Muscle layer of duodenum (tissue), 2 donors: ENCODE measurements at regions not wholly inside any gene's neighbourhood (a gene's known extent, or its start where the extent isn't known, plus 50 kb on each side); places are given as distances from the start of the nearest gene placed in this dataset.
A peak's percentile ranks its signal among the peaks of the same experiment; 100 is the strongest.
"Not testable (repeated sequence)": the region's sequence is repeated elsewhere in the genome, so short reads cannot be mapped to it uniquely, and the experiment has no call there.

ENCODE experiments used
- H3K27ac ChIP-seq: one replicate; pipeline ENCODE4 v1.7.0; 2013; ENCODE audit warnings: mild to moderate bottlenecking, low read length
- H3K27me3 ChIP-seq: one replicate; pipeline ENCODE4 v1.7.0; 2013; ENCODE audit warnings: low read depth, mild to moderate bottlenecking, control low read depth, low read length
- H3K36me3 ChIP-seq, 2 donors: one replicate each; pipeline ENCODE4 v1.7.0; 2013; ENCODE audit warnings: low read length in 2 of 2, control low read depth in 1 of 2, mild to moderate bottlenecking in 1 of 2; ENCODE audit not compliant: insufficient read depth in 2 of 2, control insufficient read depth in 1 of 2
- H3K4me1 ChIP-seq, 2 donors: one replicate each; pipeline ENCODE4 v1.7.0; 2013; ENCODE audit warnings: low read length in 2 of 2, mild to moderate bottlenecking in 2 of 2, control low read depth in 1 of 2, moderate library complexity in 1 of 2; ENCODE audit not compliant: insufficient read depth in 2 of 2, control insufficient read depth in 1 of 2
- H3K4me3 ChIP-seq, 2 donors: one replicate each; pipeline ENCODE4 v1.7.0; 2013; ENCODE audit warnings: low read length in 2 of 2, low read depth in 1 of 2, mild to moderate bottlenecking in 1 of 2
- H3K9me3 ChIP-seq, 2 donors: one replicate each; pipeline ENCODE4 v1.7.0; 2013; ENCODE audit warnings: low read length in 2 of 2, control low read depth in 1 of 2, mild to moderate bottlenecking in 1 of 2; ENCODE audit not compliant: control insufficient read depth in 1 of 2
- donor health status: healthy.

DNA sequence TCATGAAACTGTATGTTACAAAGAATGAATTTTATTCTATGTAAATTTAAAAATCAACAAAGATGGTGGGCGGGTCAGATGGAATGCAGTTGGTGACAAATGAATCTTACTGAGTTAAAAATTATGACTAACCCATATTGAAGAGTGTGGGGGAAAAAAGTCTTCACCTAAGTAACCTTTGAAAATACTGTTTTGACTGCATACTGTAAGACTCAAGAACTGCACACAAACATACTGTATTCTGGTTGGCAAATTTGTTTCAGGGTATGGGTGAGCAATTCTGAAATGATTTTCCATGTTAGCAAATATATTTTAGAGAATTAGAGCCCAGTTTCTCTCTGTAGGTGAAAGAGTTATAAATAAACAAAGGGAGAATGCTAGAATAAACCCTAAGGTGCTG is 153.7 kb upstream of the KCNJ18 start:
- Histone ChIP-seq H3K27ac (no peak overlapping the region), H3K27me3 (no peaks in the 10 kb centered on the region), H3K9me3 (peaks cover 6 to 7% of the 10 kb centered on the region in 2 donors), H3K4me3 (no peak overlapping the region), H3K36me3 (peaks cover 12 to 26% of the 10 kb centered on the region in 2 donors), H3K4me1 (no peaks in the 10 kb centered on the region)

- Histone ChIP-seq H3K27ac (no peak overlapping the region), H3K36me3 (peaks cover 7 to 20% of the 10 kb centered on the region in 2 donors), H3K9me3 (peaks cover 6 to 7% of the 10 kb centered on the region in 2 donors), H3K4me3 (no peak overlapping the region), H3K27me3 (no peaks in the 10 kb centered on the region), H3K4me1 (no peaks in the 10 kb centered on the region)
Observed at GRCh38 chr17:21539146-21539545, 153.2 kb upstream of the KCNJ18 start.

DNA sequence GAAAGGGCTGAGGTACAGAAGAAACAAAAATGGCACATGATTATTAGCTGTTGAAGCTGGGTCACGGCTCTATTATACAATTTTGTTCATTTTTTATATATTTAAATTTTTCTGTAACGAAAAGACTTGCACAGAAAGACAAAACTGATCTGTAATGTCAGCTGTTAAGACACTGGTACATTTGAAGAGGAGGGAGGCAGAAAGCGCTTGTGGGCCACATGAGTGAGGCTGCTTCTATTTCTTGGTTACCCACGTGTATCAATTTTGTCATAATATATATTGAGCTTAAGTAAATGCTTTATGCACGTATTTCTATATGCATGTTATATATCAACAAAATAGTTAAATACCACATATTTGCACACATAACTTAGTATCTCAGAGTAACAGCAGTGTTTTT is 151.8 kb upstream of the KCNJ18 start:
- no peak overlapping the region for H3K4me3 ChIP-seq
- H3K36me3 ChIP-seq = peaks cover 0 to 9% of the 10 kb centered on the region in 2 donors
- H3K27me3 ChIP-seq = no peaks in the 10 kb centered on the region
- no peak overlapping the region for H3K27ac ChIP-seq
- H3K9me3 ChIP-seq = peaks cover 6 to 7% of the 10 kb centered on the region in 2 donors
- no peaks in the 10 kb centered on the region for H3K4me1 ChIP-seq

- no peak overlapping the region for H3K27ac ChIP-seq
- peaks cover 6% of the 10 kb centered on the region in 2 donors for H3K9me3 ChIP-seq
- H3K36me3 ChIP-seq = peaks cover 0 to 9% of the 10 kb centered on the region in 2 donors
- H3K4me1 ChIP-seq = no peaks in the 10 kb centered on the region
- no peak overlapping the region for H3K4me3 ChIP-seq
- H3K27me3 ChIP-seq = no peaks in the 10 kb centered on the region
Observed at GRCh38 chr17:21542070-21542469, 150.3 kb upstream of the KCNJ18 start.

DNA sequence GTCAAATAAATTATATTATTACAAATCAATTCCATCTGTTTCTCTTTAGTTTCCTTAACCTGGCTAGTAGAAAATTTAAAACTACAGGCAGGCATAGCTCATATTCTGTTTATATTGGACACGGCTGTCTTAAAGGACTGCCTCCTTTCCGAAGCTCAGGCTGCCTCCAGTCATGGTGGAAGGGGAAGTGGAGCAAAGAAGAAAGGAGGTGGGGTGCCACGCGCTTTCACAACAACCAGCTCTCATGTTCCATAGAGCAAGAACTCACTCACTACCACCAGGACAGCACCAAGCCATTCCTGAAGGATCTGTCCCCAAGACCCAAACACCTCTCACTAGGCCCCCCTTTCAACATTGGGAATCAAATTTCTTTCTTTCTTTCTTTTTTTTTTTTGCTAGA is 149.3 kb upstream of the KCNJ18 start:
- H3K27me3 ChIP-seq = no peaks in the 10 kb centered on the region
- no peaks in the 10 kb centered on the region for H3K4me1 ChIP-seq
- peaks cover 0 to 9% of the 10 kb centered on the region in 2 donors for H3K36me3 ChIP-seq
- no peak overlapping the region for H3K27ac ChIP-seq
- no peak overlapping the region for H3K4me3 ChIP-seq
- no peaks in the 10 kb centered on the region for H3K9me3 ChIP-seq

DNA sequence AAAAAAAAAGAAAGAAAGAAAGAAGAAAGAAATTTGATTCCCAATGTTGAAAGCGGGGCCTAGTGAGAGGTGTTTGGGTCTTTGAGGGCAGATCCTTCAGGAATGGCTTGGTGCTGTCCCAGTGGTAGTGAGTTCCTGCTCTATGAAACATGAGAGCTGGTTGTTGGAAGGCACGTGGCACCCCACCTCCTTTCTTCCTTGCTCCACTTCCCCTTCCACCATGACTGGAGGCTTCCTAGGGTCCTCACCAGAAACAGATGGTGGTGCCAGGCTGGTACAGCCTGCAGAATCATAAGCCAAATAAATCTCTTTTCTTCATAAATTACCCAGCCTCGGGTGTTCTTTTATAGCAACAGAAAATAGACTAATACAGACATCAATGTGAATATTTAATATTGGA is 147.3 kb upstream of the KCNJ18 start:
- H3K4me1 ChIP-seq = peaks cover 0 to 12% of the 10 kb centered on the region in 2 donors
- H3K27me3 ChIP-seq = no peaks in the 10 kb centered on the region
- H3K9me3 ChIP-seq = no peaks in the 10 kb centered on the region
- peaks cover 0 to 9% of the 10 kb centered on the region in 2 donors for H3K36me3 ChIP-seq
- no peak overlapping the region for H3K27ac ChIP-seq
- no peak overlapping the region for H3K4me3 ChIP-seq

DNA sequence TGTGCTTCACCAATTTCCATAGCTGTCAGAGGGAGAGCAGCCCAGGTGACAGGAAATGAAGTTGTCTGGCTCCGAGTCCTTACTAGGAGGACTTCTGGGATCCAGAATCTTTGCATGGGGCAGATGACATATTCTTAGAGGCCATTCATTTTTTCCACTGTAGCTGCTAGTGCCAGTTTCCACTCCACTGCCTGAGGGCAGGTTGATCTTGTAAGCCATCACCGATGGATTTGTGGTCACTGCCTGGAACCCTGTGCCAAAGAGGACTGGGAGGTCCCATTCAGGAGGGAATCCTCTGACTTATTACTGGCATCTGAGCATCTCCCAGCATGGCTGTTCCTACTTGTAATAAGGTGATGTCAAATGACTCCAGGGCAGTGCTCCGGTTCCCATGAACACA is 144.1 kb upstream of the KCNJ18 start:
- Histone ChIP-seq H3K27me3 (peaks cover 10% of the 10 kb centered on the region), H3K4me1 (peaks cover 6 to 18% of the 10 kb centered on the region in 2 donors), H3K36me3 (no peaks in the 10 kb centered on the region), H3K27ac (no peak overlapping the region), H3K4me3 (no peak overlapping the region), H3K9me3 (no peaks in the 10 kb centered on the region)

GRCh38 chr17:21549107-21549687 is 143.1 kb upstream of the KCNJ18 start:
- H3K4me3 ChIP-seq = peak overlapping the region in 1 of 2 donors; percentile 71

GRCh38 chr17:21550031-21550430 is 142.3 kb upstream of the KCNJ18 start:
- peak overlapping the region in 1 of 2 donors; percentile 71 for H3K4me3 ChIP-seq
- H3K9me3 ChIP-seq, H3K36me3 ChIP-seq, H3K27ac ChIP-seq, H3K27me3 ChIP-seq: not testable (repeated sequence)
- H3K4me1 ChIP-seq = peaks cover 6 to 18% of the 10 kb centered on the region in 2 donors

More at GRCh38 chr17:21549107-21549687, 143.1 kb upstream of the KCNJ18 start:
- Histone ChIP-seq H3K9me3 (no peaks in the 10 kb centered on the region), H3K36me3 (no peaks in the 10 kb centered on the region), H3K4me1 (peaks cover 6 to 18% of the 10 kb centered on the region in 2 donors), H3K27me3 (peaks cover 10% of the 10 kb centered on the region), H3K27ac (no peak overlapping the region)

- H3K27ac ChIP-seq = peak overlapping the region; percentile 42
- no peaks in the 10 kb centered on the region for H3K36me3 ChIP-seq
- H3K4me1 ChIP-seq = peaks cover 6 to 18% of the 10 kb centered on the region in 2 donors
- peak overlapping the region; percentile 49 to 71 for H3K4me3 ChIP-seq
- no peaks in the 10 kb centered on the region for H3K9me3 ChIP-seq
- H3K27me3 ChIP-seq = peaks cover 10% of the 10 kb centered on the region
Observed at GRCh38 chr17:21551081-21551881, 141.0 kb upstream of the KCNJ18 start.

DNA sequence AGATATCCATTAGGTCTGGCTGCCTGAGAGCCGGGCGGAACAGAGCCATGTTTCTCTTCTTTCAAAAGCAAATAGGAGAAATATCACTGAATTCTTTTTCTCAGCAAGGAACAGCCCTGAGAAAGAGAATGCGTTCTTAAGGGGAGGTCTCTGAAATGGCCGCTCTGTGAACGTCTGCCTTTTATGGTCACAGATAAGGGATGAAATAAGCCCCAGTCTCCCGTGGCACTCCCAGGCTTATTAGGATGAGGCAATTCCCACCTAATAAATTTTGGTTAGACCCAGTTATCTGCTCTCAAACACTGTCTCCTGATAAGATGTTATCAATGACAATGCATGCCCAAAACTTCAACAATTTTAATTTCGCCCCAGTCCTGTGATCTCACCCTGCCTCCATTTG is 133.4 kb upstream of the KCNJ18 start:
- not testable (repeated sequence) for H3K36me3 ChIP-seq, H3K9me3 ChIP-seq, H3K4me1 ChIP-seq, H3K27ac ChIP-seq, H3K27me3 ChIP-seq, H3K4me3 ChIP-seq
